Kidney tubule cell (primary cell): ENCODE measurements at regions not wholly inside any gene's neighbourhood (a gene's known extent, or its start where the extent isn't known, plus 50 kb on each side); places are given as distances from the start of the nearest gene placed in this dataset.
"Not testable (repeated sequence)": the region's sequence is repeated elsewhere in the genome, so short reads cannot be mapped to it uniquely, and the experiment has no call there.

Source experiments
- DNase-seq: peaks from one replicate; pipeline ENCODE4 v3.0.0-alpha.2; 2018; ENCODE audit warnings: low spot score

GRCh38 chr18:76042511-76042910 lies 452.5 kb downstream of the ZNF516 start:
- no peak for DNase-seq

- no peak for DNase-seq
Measured at GRCh38 chr18:76018210-76018609, 476.8 kb downstream of the ZNF516 start.

- DNase-seq = peak; percentile 2
Measured at GRCh38 chr18:76013057-76013456, 482.0 kb downstream of the ZNF516 start.

GRCh38 chr18:76005632-76006208 lies 489.3 kb downstream of the ZNF516 start:
- peak; percentile 42 for DNase-seq

- not testable (repeated sequence) for DNase-seq
Measured at GRCh38 chr18:75987913-75988312, 507.1 kb downstream of the ZNF516 start.

GRCh38 chr18:75984853-75985252 lies 510.2 kb downstream of the ZNF516 start:
- no peak for DNase-seq

GRCh38 chr18:75981102-75981501 lies 513.9 kb downstream of the ZNF516 start:
- DNase-seq = no peak

- DNase-seq = no peak
Measured at GRCh38 chr18:75977081-75977480, 518.0 kb downstream of the ZNF516 start.

GRCh38 chr18:75970212-75970611 lies 524.8 kb downstream of the ZNF516 start:
- DNase-seq = no peak

GRCh38 chr18:75966431-75966830 lies 528.6 kb downstream of the ZNF516 start:
- DNase-seq = no peak

GRCh38 chr18:75962036-75962572 lies 532.9 kb downstream of the ZNF516 start:
- no peak for DNase-seq

- not testable (repeated sequence) for DNase-seq
Measured at GRCh38 chr18:75960356-75960755, 532.9 kb upstream of the SMIM21 start.

GRCh38 chr18:75959150-75959549 lies 531.6 kb upstream of the SMIM21 start:
- DNase-seq = no peak

- DNase-seq = no peak
Measured at GRCh38 chr18:75958683-75959082, 531.2 kb upstream of the SMIM21 start.

GRCh38 chr18:75945265-75945933 lies 517.9 kb upstream of the SMIM21 start:
- DNase-seq = no peak

GRCh38 chr18:75937306-75937705 lies 509.8 kb upstream of the SMIM21 start:
- DNase-seq = no peak

GRCh38 chr18:75936862-75937261 lies 509.4 kb upstream of the SMIM21 start:
- DNase-seq = no peak

GRCh38 chr18:75931079-75931478 lies 503.6 kb upstream of the SMIM21 start:
- no peak for DNase-seq

GRCh38 chr18:75928706-75929105 lies 501.2 kb upstream of the SMIM21 start:
- DNase-seq = no peak

GRCh38 chr18:75927791-75928190 lies 500.3 kb upstream of the SMIM21 start:
- no peak for DNase-seq

- peak; percentile 57 for DNase-seq
Measured at GRCh38 chr18:75926811-75927210, 499.3 kb upstream of the SMIM21 start.

GRCh38 chr18:75923169-75923568 lies 495.7 kb upstream of the SMIM21 start:
- peak; percentile 89 for DNase-seq

GRCh38 chr18:75916624-75916982 lies 489.1 kb upstream of the SMIM21 start:
- DNase-seq = no peak
